ENCODE measurements at regions not wholly inside any gene's neighbourhood (a gene's known extent, or its start where the extent isn't known, plus 50 kb on each side); places are given as distances from the start of the nearest gene placed in this dataset.

- no peak for TF ChIP-seq CTCF (IDR thresholded peaks at IDR 0.05)
- TF ChIP-seq POLR2A (IDR thresholded peaks at IDR 0.05) = no peak
These were observed 55.0 kb upstream of the GNAO1 start for GRCh38 chr16:56136256-56136655.

Measured in ovary (tissue), 3 donors.